CD4-positive, alpha-beta T cell treated with Interleukin-17A for 1 hour (primary cell): ENCODE measurements at regions not wholly inside any gene's neighbourhood (a gene's known extent, or its start where the extent isn't known, plus 50 kb on each side); places are given as distances from the start of the nearest gene placed in this dataset.

Experiments
- DNase-seq: peaks from one replicate; pipeline ENCODE4 v3.0.0-alpha.2; 2020

GRCh38 chr2:12090590-12090989 is 344.2 kb downstream of the LPIN1 start:
- DNase-seq, result no peak

GRCh38 chr2:12091201-12091806 is 344.9 kb downstream of the LPIN1 start:
- DNase-seq, result no peak

GRCh38 chr2:12094134-12094533 is 347.7 kb downstream of the LPIN1 start:
- DNase-seq, result no peak

GRCh38 chr2:12096051-12096787 is 349.8 kb downstream of the LPIN1 start:
- DNase-seq, result no peak

GRCh38 chr2:12096788-12097449 is 350.5 kb downstream of the LPIN1 start:
- DNase-seq, result no peak

GRCh38 chr2:12097859-12098258 is 351.4 kb downstream of the LPIN1 start:
- no peak for DNase-seq

- no peak for DNase-seq
Observed at GRCh38 chr2:12099374-12099773, 352.9 kb downstream of the LPIN1 start.

- no peak for DNase-seq
Observed at GRCh38 chr2:12102679-12103078, 356.2 kb downstream of the LPIN1 start.

GRCh38 chr2:12105180-12105579 is 358.7 kb downstream of the LPIN1 start:
- no peak for DNase-seq

GRCh38 chr2:12106440-12107080 is 360.1 kb downstream of the LPIN1 start:
- no peak for DNase-seq

- no peak for DNase-seq
Observed at GRCh38 chr2:12107321-12107720, 360.9 kb downstream of the LPIN1 start.

- no peak for DNase-seq
Observed at GRCh38 chr2:12107939-12108338, 361.5 kb downstream of the LPIN1 start.

GRCh38 chr2:12109363-12110017 is 363.1 kb downstream of the LPIN1 start:
- no peak for DNase-seq

GRCh38 chr2:12110074-12110473 is 363.6 kb downstream of the LPIN1 start:
- DNase-seq, result peak; percentile 21

- DNase-seq, result no peak
Observed at GRCh38 chr2:12110481-12110880, 364.0 kb downstream of the LPIN1 start.

GRCh38 chr2:12113412-12113811 is 367.0 kb downstream of the LPIN1 start:
- no peak for DNase-seq

- no peak for DNase-seq
Observed at GRCh38 chr2:12114816-12115215, 368.4 kb downstream of the LPIN1 start.

GRCh38 chr2:12116228-12116750 is 369.9 kb downstream of the LPIN1 start:
- no peak for DNase-seq

- DNase-seq, result no peak
Observed at GRCh38 chr2:12119841-12120240, 373.4 kb downstream of the LPIN1 start.

- DNase-seq, result no peak
Observed at GRCh38 chr2:12120281-12121150, 374.1 kb downstream of the LPIN1 start.

GRCh38 chr2:12124790-12125189 is 378.4 kb downstream of the LPIN1 start:
- DNase-seq, result no peak

GRCh38 chr2:12126318-12126717 is 379.9 kb downstream of the LPIN1 start:
- no peak for DNase-seq
